Fibroblast of lung (primary cell): ENCODE measurements at regions not wholly inside any gene's neighbourhood (a gene's known extent, or its start where the extent isn't known, plus 50 kb on each side); places are given as distances from the start of the nearest gene placed in this dataset.

Source experiments
- CTCF ChIP-seq, 2 donors: IDR thresholded peaks in 1 of 2; conservative IDR thresholded peaks in 1 of 2; 1 replicate in 1 of 2; 2 replicates in 1 of 2; pipeline ENCODE4 v1.5.1; 2011 to 2012; ENCODE audit warnings: low read length in 2 of 2, control low read depth in 1 of 2, inconsistent platforms in 1 of 2, low read depth in 1 of 2, mild to moderate bottlenecking in 1 of 2
- EZH2 ChIP-seq: IDR thresholded peaks from 2 replicates; pipeline ENCODE4 v1.5.1; 2012; ENCODE audit warnings: low read length, control low read depth, mild to moderate bottlenecking; ENCODE audit errors: missing control alignments

GRCh38 chr15:39434751-39435238 is 146.1 kb upstream of the THBS1 start:
- TF ChIP-seq CTCF (conservative IDR thresholded peaks at IDR 0.05 in 1 of 2, IDR thresholded peaks at IDR 0.05 in 1 of 2; ENCODE audit: low read depth in 1 of 2, low read length in 2 of 2) (no peak), EZH2 (no peak)
